Cardiac fibroblast (primary cell): ENCODE measurements at regions not wholly inside any gene's neighbourhood (a gene's known extent, or its start where the extent isn't known, plus 50 kb on each side); places are given as distances from the start of the nearest gene placed in this dataset.

Experiments used
- DNase-seq, 2 donors: peaks; one replicate each; pipeline versions ENCODE4 v3.0.0 to v3.0.0-alpha.2; 2010; ENCODE audit warnings: low read depth in 2 of 2
- H3K4me3 ChIP-seq, 2 donors: replicated peaks in 1 of 2; 1 replicate in 1 of 2; 2 replicates in 1 of 2; pipeline ENCODE4 v1.5.1; 2011; ENCODE audit warnings: low read depth in 2 of 2, low read length in 2 of 2, mild to moderate bottlenecking in 2 of 2, moderate library complexity in 1 of 2
- CTCF ChIP-seq: IDR thresholded peaks from one replicate; pipeline ENCODE4 v1.5.1; 2011; ENCODE audit warnings: low read depth, mild to moderate bottlenecking, low read length, inconsistent platforms

- DNase-seq, result no peak
- no peak for TF ChIP-seq CTCF
- H3K4me3 ChIP-seq, result no peak overlapping the region
Measured at GRCh38 chr2:134158295-134158694, 95.6 kb upstream of the MGAT5 start.

GRCh38 chr2:134161170-134161547, 92.7 kb upstream of the MGAT5 start:
- no peak for TF ChIP-seq CTCF
- peak; percentile 26 to 36 for DNase-seq

GRCh38 chr2:134163336-134163735, 90.5 kb upstream of the MGAT5 start:
- no peak for DNase-seq
- no peak overlapping the region for H3K4me3 ChIP-seq
- no peak for TF ChIP-seq CTCF

More at GRCh38 chr2:134161170-134161547, 92.7 kb upstream of the MGAT5 start:
- no peak overlapping the region for H3K4me3 ChIP-seq

- no peak overlapping the region for H3K4me3 ChIP-seq
- TF ChIP-seq CTCF, result no peak
- DNase-seq, result no peak
Measured at GRCh38 chr2:134164306-134164705, 89.6 kb upstream of the MGAT5 start.

- H3K4me3 ChIP-seq, result no peak overlapping the region
- no peak for TF ChIP-seq CTCF
- peak in 1 of 2 donors; percentile 41 for DNase-seq
Measured at GRCh38 chr2:134167015-134167414, 86.9 kb upstream of the MGAT5 start.

GRCh38 chr2:134169788-134170187, 84.1 kb upstream of the MGAT5 start:
- H3K4me3 ChIP-seq, result no peak overlapping the region
- no peak for TF ChIP-seq CTCF
- no peak for DNase-seq

- no peak for TF ChIP-seq CTCF
- no peak overlapping the region for H3K4me3 ChIP-seq
- peak; percentile 19 to 29 for DNase-seq
Measured at GRCh38 chr2:134170294-134170693, 83.6 kb upstream of the MGAT5 start.
